Neural progenitor cell (in vitro differentiated cells): ENCODE measurements at regions not wholly inside any gene's neighbourhood (a gene's known extent, or its start where the extent isn't known, plus 50 kb on each side); places are given as distances from the start of the nearest gene placed in this dataset.

ENCODE experiments used
- EZH2 ChIP-seq: fragments of 200-600 bp; sonication (generic); IDR thresholded peaks from 2 replicates; pipeline ENCODE4 v1.6.1; 2017; ENCODE audit warnings: antibody characterized with exemption, mild to moderate bottlenecking, moderate library complexity
- EZH2phosphoT487 ChIP-seq: fragments of 200-600 bp; sonication (generic); IDR thresholded peaks from 2 replicates; pipeline ENCODE4 v1.6.1; 2017; ENCODE audit warnings: antibody characterized with exemption
- TF ChIP-seq, protein P1 (sequence below): fragments of 200-600 bp; sonication (generic); IDR thresholded peaks from 2 replicates; pipeline ENCODE4 v1.5.1; 2017; ENCODE audit warnings: antibody characterized with exemption, mild to moderate bottlenecking

DNA sequence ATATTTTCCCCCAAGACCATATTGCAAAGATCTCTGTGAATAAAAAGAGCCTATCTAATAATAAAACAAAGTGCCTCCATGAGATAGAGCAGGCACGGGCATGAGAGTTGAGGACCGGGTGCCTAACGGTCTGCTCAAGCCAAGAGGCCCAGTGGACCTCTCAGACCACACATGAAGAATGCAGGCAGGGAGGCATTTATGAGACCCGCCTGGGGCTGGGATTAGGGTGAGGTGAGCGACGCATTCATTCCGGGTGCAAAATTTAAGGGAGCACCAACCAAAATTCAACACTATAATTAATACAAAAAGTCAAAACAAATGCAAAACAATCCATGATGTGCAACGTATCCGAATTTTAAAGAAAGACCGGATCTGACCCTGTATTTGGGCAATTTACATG, 108.5 kb downstream of the MAF start:
- TF ChIP-seq, protein P1, sequence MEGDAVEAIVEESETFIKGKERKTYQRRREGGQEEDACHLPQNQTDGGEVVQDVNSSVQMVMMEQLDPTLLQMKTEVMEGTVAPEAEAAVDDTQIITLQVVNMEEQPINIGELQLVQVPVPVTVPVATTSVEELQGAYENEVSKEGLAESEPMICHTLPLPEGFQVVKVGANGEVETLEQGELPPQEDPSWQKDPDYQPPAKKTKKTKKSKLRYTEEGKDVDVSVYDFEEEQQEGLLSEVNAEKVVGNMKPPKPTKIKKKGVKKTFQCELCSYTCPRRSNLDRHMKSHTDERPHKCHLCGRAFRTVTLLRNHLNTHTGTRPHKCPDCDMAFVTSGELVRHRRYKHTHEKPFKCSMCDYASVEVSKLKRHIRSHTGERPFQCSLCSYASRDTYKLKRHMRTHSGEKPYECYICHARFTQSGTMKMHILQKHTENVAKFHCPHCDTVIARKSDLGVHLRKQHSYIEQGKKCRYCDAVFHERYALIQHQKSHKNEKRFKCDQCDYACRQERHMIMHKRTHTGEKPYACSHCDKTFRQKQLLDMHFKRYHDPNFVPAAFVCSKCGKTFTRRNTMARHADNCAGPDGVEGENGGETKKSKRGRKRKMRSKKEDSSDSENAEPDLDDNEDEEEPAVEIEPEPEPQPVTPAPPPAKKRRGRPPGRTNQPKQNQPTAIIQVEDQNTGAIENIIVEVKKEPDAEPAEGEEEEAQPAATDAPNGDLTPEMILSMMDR: no peak
- TF ChIP-seq EZH2 (no peak), EZH2phosphoT487 (no peak)
